NB4 (cell line): ENCODE measurements at regions not wholly inside any gene's neighbourhood (a gene's known extent, or its start where the extent isn't known, plus 50 kb on each side); places are given as distances from the start of the nearest gene placed in this dataset.

Experiments
- POLR2A ChIP-seq: IDR thresholded peaks from 2 replicates; pipeline ENCODE4 v1.6.1; 2011; ENCODE audit warnings: mild to moderate bottlenecking; ENCODE audit not compliant: insufficient read length; ENCODE audit errors: extremely low read depth
- TF ChIP-seq, protein P1 (sequence below): IDR thresholded peaks from one replicate; pipeline ENCODE4 v1.5.1; 2012; ENCODE audit warnings: low read depth, low read length
- TF ChIP-seq, protein P2 (sequence below): IDR thresholded peaks from 2 replicates; pipeline ENCODE4 v1.6.1; 2011; ENCODE audit warnings: low read depth, low read length

DNA sequence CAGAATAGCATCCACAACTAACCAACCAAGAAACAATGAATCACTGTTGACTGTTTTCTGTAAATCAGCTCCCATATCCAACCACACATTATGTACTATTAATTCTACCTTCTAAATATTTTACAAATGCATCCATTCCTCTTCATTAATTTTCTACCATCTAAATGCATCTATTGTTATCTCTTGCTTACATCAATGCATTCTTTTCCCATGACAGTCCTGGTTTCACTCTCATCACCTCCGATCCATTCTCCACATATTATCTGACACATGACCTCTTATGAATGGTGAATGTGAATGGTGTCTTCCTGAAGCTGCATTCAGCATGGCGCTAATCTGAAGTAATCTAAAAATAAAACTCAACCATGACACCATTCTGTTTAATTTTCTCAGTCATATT lies 153.8 kb upstream of the CALCR start:
- TF ChIP-seq, protein P1, sequence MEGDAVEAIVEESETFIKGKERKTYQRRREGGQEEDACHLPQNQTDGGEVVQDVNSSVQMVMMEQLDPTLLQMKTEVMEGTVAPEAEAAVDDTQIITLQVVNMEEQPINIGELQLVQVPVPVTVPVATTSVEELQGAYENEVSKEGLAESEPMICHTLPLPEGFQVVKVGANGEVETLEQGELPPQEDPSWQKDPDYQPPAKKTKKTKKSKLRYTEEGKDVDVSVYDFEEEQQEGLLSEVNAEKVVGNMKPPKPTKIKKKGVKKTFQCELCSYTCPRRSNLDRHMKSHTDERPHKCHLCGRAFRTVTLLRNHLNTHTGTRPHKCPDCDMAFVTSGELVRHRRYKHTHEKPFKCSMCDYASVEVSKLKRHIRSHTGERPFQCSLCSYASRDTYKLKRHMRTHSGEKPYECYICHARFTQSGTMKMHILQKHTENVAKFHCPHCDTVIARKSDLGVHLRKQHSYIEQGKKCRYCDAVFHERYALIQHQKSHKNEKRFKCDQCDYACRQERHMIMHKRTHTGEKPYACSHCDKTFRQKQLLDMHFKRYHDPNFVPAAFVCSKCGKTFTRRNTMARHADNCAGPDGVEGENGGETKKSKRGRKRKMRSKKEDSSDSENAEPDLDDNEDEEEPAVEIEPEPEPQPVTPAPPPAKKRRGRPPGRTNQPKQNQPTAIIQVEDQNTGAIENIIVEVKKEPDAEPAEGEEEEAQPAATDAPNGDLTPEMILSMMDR: no peak
- TF ChIP-seq, protein P2, sequence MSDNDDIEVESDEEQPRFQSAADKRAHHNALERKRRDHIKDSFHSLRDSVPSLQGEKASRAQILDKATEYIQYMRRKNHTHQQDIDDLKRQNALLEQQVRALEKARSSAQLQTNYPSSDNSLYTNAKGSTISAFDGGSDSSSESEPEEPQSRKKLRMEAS: no peak
- TF ChIP-seq POLR2A: no peak
